ENCODE measurements at regions not wholly inside any gene's neighbourhood (a gene's known extent, or its start where the extent isn't known, plus 50 kb on each side); places are given as distances from the start of the nearest gene placed in this dataset.

GRCh38 chr2:216927163-216927562 lies 67.3 kb upstream of the TNP1 start:
- no peak for TF ChIP-seq CTCF (IDR thresholded peaks at IDR 0.05)
- no peak for TF ChIP-seq POLR2A (IDR thresholded peaks at IDR 0.05)
